Keratinocyte (primary cell): ENCODE measurements at regions not wholly inside any gene's neighbourhood (a gene's known extent, or its start where the extent isn't known, plus 50 kb on each side); places are given as distances from the start of the nearest gene placed in this dataset.

Experiments used
- EZH2 ChIP-seq: IDR thresholded peaks from one replicate; pipeline ENCODE4 v1.6.1; 2012; ENCODE audit warnings: inconsistent platforms, mild to moderate bottlenecking, low read length, moderate library complexity
- TF ChIP-seq, protein P1 (sequence below), 3 experiments: IDR thresholded peaks in 1 of 3; conservative IDR thresholded peaks in 1 of 3; optimal IDR thresholded peaks in 1 of 3; 2 replicates in 2 of 3; 3 replicates in 1 of 3; pipeline versions ENCODE3 to v1.5.1; 2011; ENCODE audit warnings: low read length in 3 of 3, mild to moderate bottlenecking in 3 of 3, moderate library complexity in 2 of 3, control low read depth in 1 of 3, inconsistent platforms in 1 of 3; ENCODE audit not compliant: insufficient read depth in 2 of 3; ENCODE audit errors: extremely low read depth in 1 of 3

DNA sequence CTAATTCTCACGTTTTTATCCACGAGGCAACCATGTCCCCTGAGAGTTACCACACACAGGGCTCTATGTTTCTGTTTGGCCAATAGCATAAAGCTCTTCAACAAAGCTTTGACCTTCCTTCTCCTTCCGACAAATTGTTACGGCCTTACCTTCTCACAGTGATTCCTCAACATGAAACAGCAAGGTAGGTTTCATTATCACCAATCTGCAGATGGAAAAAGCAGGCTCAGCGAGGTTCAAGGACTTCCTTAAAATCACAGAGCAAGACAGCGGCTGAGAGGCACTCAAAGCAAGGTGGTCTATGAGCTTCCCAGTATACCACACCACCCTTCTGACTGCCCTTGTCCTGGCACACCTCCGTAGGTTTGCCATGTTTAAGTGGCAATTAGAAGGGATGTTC is 360.0 kb downstream of the CD83 start:
- TF ChIP-seq, protein P1, sequence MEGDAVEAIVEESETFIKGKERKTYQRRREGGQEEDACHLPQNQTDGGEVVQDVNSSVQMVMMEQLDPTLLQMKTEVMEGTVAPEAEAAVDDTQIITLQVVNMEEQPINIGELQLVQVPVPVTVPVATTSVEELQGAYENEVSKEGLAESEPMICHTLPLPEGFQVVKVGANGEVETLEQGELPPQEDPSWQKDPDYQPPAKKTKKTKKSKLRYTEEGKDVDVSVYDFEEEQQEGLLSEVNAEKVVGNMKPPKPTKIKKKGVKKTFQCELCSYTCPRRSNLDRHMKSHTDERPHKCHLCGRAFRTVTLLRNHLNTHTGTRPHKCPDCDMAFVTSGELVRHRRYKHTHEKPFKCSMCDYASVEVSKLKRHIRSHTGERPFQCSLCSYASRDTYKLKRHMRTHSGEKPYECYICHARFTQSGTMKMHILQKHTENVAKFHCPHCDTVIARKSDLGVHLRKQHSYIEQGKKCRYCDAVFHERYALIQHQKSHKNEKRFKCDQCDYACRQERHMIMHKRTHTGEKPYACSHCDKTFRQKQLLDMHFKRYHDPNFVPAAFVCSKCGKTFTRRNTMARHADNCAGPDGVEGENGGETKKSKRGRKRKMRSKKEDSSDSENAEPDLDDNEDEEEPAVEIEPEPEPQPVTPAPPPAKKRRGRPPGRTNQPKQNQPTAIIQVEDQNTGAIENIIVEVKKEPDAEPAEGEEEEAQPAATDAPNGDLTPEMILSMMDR (optimal IDR thresholded peaks at IDR 0.05 in 1 of 3, IDR thresholded peaks at IDR 0.05 in 1 of 3, conservative IDR thresholded peaks at IDR 0.05 in 1 of 3; ENCODE audit: extremely low read depth in 1 of 3, insufficient read depth in 2 of 3, low read length in 3 of 3): no peak
- TF ChIP-seq EZH2: no peak
